ENCODE measurements at regions not wholly inside any gene's neighbourhood (a gene's known extent, or its start where the extent isn't known, plus 50 kb on each side); places are given as distances from the start of the nearest gene placed in this dataset.

- no peak for DNase-seq (ENCODE audit: low read depth)
These were observed 135.7 kb upstream of the SEL1L start for GRCh38 chr14:81669308-81669707.

DNA sequence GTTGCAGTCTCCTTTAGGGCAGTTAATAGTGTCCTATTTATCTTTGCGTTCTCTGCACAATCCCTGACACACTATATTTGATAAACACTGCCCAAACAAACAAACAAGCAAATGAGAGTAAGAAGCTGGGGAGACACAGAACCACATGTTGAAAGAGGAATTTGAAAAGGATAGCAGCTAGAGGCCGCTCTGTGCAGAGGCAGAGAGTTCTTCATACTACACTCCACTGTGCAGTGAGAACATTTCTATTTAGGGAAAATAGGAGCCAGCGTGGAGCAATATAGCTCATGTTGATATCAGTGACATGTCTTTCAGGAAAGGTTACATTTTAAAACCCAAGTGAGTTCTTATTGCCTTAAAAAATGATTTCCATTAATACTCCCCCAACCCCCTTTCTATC lies 140.3 kb upstream of the SEL1L start:
- DNase-seq (ENCODE audit: low read depth): no peak

DNA sequence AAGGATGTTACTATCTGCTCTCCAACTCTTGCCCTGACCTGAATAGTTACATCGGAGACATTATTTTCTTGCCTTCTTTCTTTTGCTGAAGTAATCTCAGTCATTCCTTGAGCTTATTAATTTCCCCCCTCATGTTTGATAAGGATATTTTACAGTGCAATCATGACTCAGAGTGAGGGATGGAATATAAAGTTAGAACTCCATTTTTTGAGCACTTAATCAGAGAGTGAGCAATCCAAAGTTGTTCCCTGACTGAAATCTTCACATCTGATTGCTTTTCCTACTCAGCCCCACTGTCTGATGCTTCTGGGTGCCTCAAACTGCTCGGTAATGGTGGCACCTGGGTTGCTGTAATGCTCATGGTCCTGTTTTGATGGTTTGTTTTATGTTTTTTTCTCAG lies 142.7 kb upstream of the SEL1L start:
- DNase-seq (ENCODE audit: low read depth): no peak

GRCh38 chr14:81676879-81677278 lies 143.2 kb upstream of the SEL1L start:
- DNase-seq (ENCODE audit: low read depth): no peak

DNA sequence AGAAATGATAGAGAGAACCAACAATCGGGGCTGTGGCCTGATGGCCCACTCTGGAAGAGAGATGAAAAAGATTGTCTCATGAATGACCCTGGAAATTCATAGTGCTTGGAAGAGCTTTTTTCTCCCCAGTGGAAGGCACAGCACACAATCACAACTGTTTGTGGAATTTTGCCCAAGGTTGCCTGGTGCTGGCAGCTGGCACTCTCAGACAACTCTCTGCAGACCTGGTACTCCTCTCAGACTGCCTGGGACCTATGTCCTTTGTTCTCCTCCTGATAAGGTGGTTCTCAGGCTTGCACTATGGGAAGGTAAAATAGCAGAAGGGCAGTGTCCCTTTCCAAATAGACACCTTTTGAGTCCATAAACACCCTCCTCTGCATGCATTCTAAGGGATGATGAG lies 144.1 kb upstream of the SEL1L start:
- DNase-seq (ENCODE audit: low read depth): no peak

DNA sequence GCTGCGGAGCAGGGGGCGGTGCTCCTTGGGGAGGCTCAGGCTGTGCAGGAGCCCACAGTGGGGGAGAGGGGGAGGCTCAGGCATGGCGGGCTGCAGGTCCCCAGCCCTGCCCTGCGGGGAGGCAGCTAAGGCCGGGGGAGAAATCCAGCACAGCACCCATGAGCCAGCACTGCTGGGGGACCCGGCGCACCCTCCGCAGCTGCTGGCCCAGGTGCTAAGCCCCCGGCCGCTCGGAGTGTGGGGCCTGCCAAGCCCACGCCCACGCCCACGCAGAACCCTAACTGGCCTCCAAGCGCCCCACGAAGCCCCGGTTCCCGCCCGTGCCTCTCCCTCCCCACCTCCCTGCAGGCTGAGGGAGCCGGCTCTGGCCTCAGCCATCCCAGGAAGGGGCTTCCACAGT lies 145.6 kb upstream of the SEL1L start:
- DNase-seq (ENCODE audit: low read depth): no peak

GRCh38 chr14:81681541-81681940 lies 147.9 kb upstream of the SEL1L start:
- DNase-seq (ENCODE audit: low read depth): no peak

DNA sequence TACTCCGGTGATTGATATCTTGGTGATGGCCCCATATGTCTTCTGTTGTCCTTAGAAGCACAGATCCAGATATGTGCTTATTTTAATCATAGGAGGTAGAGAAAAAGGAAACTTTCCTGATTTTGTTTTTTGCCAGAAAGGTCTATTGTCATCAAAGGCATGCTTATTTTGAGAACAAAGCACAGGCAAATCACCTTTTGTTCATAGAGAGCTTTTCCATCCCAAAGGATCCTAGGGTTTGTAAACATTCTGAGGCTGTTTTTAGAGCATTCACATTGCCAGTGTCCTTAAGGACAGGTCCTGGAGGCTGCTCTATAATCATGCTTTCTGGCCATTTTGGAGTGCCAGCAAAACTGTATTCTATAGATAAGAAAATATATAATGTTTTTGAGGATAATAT lies 148.5 kb upstream of the SEL1L start:
- no peak for DNase-seq (ENCODE audit: low read depth)

DNA sequence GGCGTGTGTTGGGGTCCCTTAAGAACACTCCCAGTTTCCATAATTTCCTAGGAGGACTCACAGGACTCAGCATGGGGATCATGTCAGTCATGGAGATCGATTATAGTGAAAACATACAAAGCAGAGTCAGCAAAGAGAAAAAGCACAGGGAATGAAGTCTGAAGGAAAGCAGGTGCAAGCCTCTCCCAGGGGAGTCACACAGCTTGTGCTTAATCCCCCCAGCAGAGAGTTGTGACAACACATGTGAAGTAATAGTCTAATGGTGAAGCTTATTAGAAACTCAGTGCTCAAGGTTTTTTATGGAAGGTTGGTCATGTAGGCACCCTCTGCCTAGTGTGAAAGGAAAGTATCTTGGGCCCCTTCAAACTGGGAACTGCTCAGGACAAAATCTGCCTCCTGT lies 149.0 kb upstream of the SEL1L start:
- no peak for DNase-seq (ENCODE audit: low read depth)

- no peak for DNase-seq (ENCODE audit: low read depth)
These were observed 151.0 kb upstream of the SEL1L start for GRCh38 chr14:81684696-81685095.

DNA sequence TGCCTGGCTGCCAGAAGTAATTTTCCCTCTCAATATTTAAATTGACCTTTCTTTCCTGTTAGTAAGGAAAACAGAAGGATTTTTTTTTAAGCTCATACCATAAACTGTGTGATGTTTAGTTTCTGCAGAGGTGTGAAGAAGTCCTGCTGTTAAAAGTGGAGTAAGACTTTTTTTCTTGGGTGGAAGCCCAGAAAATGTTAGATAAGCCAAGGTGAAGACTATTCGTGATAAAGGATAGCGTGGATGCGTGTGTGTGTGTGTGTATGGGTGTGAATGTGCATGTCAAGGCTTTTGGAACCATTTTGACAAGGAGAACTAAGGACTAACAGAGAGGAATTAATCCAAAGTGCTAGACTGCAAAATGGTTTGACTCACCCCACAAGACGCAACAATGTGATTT lies 152.9 kb upstream of the SEL1L start:
- DNase-seq (ENCODE audit: low read depth): no peak

- no peak for DNase-seq (ENCODE audit: low read depth)
These were observed 158.3 kb upstream of the SEL1L start for GRCh38 chr14:81691931-81692330.

- no peak for DNase-seq (ENCODE audit: low read depth)
These were observed 160.8 kb upstream of the SEL1L start for GRCh38 chr14:81694419-81694818.

DNA sequence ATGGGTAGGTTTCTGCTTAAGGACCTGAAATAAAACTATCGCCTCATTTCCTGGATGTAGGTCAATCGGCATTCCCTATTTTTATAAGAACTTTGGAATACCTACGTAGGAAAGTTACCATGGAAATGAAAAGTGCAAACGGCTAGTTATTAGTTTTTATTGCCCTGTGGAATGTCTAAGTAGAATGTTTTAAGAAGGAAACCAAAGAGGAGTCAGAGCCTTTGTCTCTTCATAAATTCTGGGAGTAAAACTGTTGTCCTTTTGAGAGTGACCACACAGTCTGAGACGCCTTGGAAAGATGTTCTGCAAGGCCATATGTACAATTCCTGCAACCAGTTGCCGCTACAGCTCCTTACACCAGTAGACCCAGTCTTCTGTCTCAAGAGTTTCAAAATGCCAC lies 176.0 kb upstream of the SEL1L start:
- no peak for DNase-seq (ENCODE audit: low read depth)

GRCh38 chr14:81710232-81710845 lies 176.7 kb upstream of the SEL1L start:
- DNase-seq (ENCODE audit: low read depth): no peak

DNA sequence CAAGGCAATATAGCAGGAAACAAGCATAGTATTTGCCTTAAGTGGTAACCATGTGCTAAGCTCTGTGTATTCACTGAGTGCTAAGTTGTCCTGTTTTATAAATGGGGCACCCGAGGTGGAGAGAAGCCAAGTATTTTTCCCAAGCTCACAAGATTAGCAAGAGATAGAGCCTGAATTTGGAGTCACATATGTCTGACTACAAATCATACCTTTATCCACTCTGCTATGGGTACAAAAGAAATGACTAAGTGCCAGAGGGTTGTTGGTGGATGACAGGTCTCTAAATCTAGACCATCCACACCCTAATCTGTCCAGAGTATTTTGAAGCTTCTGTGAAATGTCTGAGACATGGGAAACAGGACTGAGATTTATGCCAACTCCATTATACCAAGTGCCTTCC lies 182.1 kb upstream of the SEL1L start:
- no peak for DNase-seq (ENCODE audit: low read depth)

GRCh38 chr14:81716953-81717352 lies 183.3 kb upstream of the SEL1L start:
- DNase-seq (ENCODE audit: low read depth): no peak

GRCh38 chr14:81723956-81724355 lies 190.3 kb upstream of the SEL1L start:
- DNase-seq (ENCODE audit: low read depth): no peak

- DNase-seq (ENCODE audit: low read depth): no peak
These were observed 193.6 kb upstream of the SEL1L start for GRCh38 chr14:81727218-81727617.

DNA sequence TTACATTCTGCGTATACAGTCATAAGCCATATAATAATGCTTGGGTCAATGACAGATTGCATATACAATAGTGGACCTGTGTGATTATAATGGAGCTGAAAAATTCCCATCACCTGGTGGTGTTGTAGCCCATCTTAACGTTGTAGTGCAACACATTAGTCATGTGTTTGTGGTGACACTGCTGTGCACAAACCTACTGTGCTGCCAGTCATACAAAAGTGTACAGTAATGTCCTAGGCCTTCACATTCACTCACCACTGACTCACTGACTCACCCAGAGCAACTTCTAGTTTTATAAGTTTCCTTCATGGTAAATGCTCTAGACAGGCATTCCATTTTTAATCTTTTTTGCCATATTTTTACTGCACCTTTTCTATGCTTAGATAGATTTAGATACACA lies 194.8 kb upstream of the SEL1L start:
- DNase-seq (ENCODE audit: low read depth): no peak

DNA sequence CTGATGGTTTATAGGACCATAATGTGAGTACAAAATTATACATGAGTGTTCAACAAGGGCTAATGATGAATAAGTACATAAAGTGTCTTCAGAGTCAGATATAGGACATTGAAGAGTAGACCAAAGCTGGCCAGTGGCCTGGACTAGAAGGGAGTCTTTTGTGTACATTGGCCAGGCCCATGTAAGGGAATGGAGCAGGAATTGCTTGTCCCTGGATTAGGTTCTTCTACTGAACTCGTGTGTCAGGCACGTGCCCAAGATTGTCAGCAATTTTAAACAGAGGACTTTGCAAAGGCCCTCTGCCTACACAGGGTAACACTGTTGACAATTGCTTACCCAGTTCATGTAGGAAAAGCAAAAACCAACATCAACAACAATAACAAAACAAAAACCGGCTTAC lies 196.0 kb upstream of the SEL1L start:
- no peak for DNase-seq (ENCODE audit: low read depth)

DNA sequence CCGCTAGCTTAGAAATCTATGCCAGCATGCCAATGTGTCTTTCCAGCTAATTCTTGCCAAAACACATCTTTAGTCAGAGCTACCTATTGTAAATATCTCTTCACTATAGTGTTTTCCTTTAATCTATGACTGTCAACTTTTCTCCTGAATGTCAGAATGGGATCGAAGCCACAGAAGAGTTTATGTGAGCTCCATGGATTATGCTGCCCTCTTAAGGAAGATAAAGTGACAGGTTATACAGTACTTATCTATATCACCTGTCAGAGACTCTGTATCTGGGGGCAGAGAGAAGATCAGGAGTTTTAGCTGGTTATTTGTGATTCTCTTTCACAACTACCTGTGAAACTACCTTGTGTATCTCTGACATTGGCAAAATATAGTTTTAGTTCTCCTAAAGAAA lies 204.3 kb upstream of the SEL1L start:
- no peak for DNase-seq (ENCODE audit: low read depth)

DNA sequence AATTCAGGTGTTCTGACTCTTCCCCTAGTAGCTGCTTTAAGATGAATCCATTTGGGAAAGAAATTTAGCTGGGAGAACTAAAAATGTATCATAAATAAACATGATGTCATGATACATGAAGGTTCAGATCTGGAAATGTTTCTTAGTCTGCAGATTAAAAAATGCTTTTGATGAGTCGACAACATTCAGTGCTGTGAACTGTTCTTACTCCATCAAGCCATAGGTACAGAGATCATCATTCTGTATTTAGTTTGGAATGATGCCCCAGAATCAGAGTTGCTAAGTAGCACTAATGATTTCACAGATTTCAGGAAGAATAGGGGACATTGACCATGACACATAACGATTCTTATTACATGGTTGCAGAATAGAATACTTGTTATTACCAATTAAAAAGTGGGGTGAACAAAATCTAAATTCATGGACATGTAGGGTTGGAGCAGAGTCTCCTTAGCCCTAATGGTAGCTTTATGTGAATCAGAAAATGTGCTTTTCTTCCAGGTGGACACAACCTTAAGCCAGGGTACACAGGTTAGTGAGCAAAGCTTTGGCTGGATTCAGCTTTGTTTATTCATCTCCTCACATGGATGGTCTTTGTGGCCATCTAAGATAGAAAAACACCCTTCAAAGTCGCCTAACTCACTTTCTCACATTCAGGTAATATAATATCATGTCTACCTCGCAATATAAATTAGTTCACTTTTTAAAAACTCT lies 205.4 kb upstream of the SEL1L start:
- no peak for DNase-seq (ENCODE audit: low read depth)

- no peak for DNase-seq (ENCODE audit: low read depth)
These were observed 210.0 kb upstream of the SEL1L start for GRCh38 chr14:81743605-81744004.

All from GM04503 (cell line).